Astrocyte (in vitro differentiated cells and primary cell): ENCODE measurements at regions not wholly inside any gene's neighbourhood (a gene's known extent, or its start where the extent isn't known, plus 50 kb on each side); places are given as distances from the start of the nearest gene placed in this dataset.

Experiments
- DNase-seq: peaks from one replicate; pipeline ENCODE4 v3.0.0-alpha.2; 2010; ENCODE audit warnings: low read depth
- FAIRE-seq: peaks from 2 replicates; lab custom pipeline; 2011; peaks lifted over from hg19 to GRCh38; lab: Jason Lieb, UNC
- H2AFZ ChIP-seq: 2 replicates; pipeline ENCODE4 v1.6.0; 2012; ENCODE audit warnings: low read depth, low read length, inconsistent platforms
- H3K27ac ChIP-seq: 2 replicates; pipeline ENCODE4 v1.5.1; 2011; ENCODE audit warnings: low read depth, low read length, inconsistent platforms
- H3K27me3 ChIP-seq: 2 replicates; pipeline ENCODE4 v1.6.0; 2011; ENCODE audit warnings: low read length, inconsistent platforms; ENCODE audit not compliant: insufficient read depth
- H3K36me3 ChIP-seq: 2 replicates; pipeline ENCODE4 v1.5.1; 2011; ENCODE audit warnings: low read length, inconsistent platforms; ENCODE audit not compliant: insufficient read depth
- H3K4me1 ChIP-seq: 2 replicates; pipeline ENCODE4 v1.5.1; 2011; ENCODE audit warnings: low read length, inconsistent platforms; ENCODE audit not compliant: insufficient read depth
- H3K4me2 ChIP-seq: 2 replicates; pipeline ENCODE4 v1.6.0; 2012; ENCODE audit warnings: low read length, inconsistent platforms
- H3K4me3 ChIP-seq: 2 replicates; pipeline ENCODE4 v1.5.1; 2011; ENCODE audit warnings: low read depth, mild to moderate bottlenecking, low read length, inconsistent platforms; ENCODE audit not compliant: insufficient read depth
- H3K79me2 ChIP-seq: 2 replicates; pipeline ENCODE4 v1.6.0; 2012; ENCODE audit warnings: mild to moderate bottlenecking, low read length, inconsistent platforms; ENCODE audit not compliant: insufficient read depth
- H3K9ac ChIP-seq: 2 replicates; pipeline ENCODE4 v1.6.0; 2012; ENCODE audit warnings: mild to moderate bottlenecking, low read length, inconsistent platforms
- H3K9me3 ChIP-seq: 2 replicates; pipeline ENCODE4 v1.5.1; 2012; ENCODE audit warnings: low read depth, mild to moderate bottlenecking, low read length, inconsistent platforms; ENCODE audit not compliant: insufficient read depth
- H4K20me1 ChIP-seq: 2 replicates; pipeline ENCODE4 v1.6.0; 2012; ENCODE audit warnings: low read length, inconsistent platforms; ENCODE audit not compliant: insufficient read depth
- H3K27ac Mint-ChIP-seq: one replicate; pipeline ENCODE4 v1.8.0; 2021; ENCODE audit warnings: mild to moderate bottlenecking, mixed read lengths; ENCODE audit not compliant: unreplicated experiment
- H3K27me3 Mint-ChIP-seq: one replicate; pipeline ENCODE4 v1.8.0; 2021; ENCODE audit warnings: low read depth, mixed read lengths; ENCODE audit not compliant: unreplicated experiment
- H3K36me3 Mint-ChIP-seq: one replicate; pipeline ENCODE4 v1.8.0; 2021; ENCODE audit warnings: low read depth, mixed read lengths; ENCODE audit not compliant: unreplicated experiment
- H3K4me1 Mint-ChIP-seq: one replicate; pipeline ENCODE4 v1.8.0; 2021; ENCODE audit warnings: low read depth, mixed read lengths; ENCODE audit not compliant: unreplicated experiment
- H3K4me3 Mint-ChIP-seq: one replicate; pipeline ENCODE4 v1.8.0; 2021; ENCODE audit warnings: mild to moderate bottlenecking, moderate library complexity, mixed read lengths; ENCODE audit not compliant: unreplicated experiment
- H3K9me3 Mint-ChIP-seq: one replicate; pipeline ENCODE4 v1.8.0; 2021; ENCODE audit warnings: mild to moderate bottlenecking, mixed read lengths; ENCODE audit not compliant: unreplicated experiment
- EZH2 ChIP-seq: IDR thresholded peaks from 2 replicates; pipeline ENCODE4 v1.6.1; 2012; ENCODE audit warnings: mild to moderate bottlenecking, low read length, inconsistent platforms; ENCODE audit not compliant: insufficient read depth
- TF ChIP-seq, protein P1 (sequence below): IDR thresholded peaks from 2 replicates; pipeline ENCODE4 v1.5.1; 2011; ENCODE audit warnings: low read depth, mild to moderate bottlenecking, inconsistent platforms, low read length, moderate library complexity; ENCODE audit not compliant: insufficient read depth

DNA sequence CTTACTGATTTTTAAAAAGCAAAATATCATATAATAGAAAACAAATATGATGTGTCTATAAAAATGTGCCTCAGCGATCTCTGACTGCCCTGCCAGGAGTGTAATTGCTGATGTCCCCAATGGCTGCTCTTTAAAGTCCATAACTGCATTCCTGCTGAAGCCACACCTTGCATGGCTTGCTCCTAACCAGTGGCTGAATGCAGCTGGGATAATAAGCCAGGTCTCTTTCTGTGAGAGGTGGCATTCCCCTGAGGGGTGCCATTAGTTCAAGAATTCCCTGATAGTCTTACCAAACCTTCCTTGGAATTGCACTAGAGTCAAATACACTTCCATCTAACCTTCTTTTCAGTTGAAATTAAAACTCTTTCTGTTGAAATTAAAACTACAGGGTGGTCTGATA, 125.8 kb upstream of the ZNF804A start:
- H3K4me3 Mint-ChIP-seq, result no peak overlapping the region
- Histone ChIP-seq H2AFZ (no peak overlapping the region), H3K27me3 (no peaks in the 10 kb centered on the region), H3K9ac (no peak overlapping the region), H3K9me3 (no peaks in the 10 kb centered on the region), H3K27ac (no peak overlapping the region), H3K36me3 (no peaks in the 10 kb centered on the region), H3K79me2 (no peaks in the 10 kb centered on the region), H4K20me1 (no peaks in the 10 kb centered on the region), H3K4me2 (no peak overlapping the region), H3K4me1 (no peaks in the 10 kb centered on the region), H3K4me3 (no peak overlapping the region)
- TF ChIP-seq EZH2, result no peak
- TF ChIP-seq, protein P1, sequence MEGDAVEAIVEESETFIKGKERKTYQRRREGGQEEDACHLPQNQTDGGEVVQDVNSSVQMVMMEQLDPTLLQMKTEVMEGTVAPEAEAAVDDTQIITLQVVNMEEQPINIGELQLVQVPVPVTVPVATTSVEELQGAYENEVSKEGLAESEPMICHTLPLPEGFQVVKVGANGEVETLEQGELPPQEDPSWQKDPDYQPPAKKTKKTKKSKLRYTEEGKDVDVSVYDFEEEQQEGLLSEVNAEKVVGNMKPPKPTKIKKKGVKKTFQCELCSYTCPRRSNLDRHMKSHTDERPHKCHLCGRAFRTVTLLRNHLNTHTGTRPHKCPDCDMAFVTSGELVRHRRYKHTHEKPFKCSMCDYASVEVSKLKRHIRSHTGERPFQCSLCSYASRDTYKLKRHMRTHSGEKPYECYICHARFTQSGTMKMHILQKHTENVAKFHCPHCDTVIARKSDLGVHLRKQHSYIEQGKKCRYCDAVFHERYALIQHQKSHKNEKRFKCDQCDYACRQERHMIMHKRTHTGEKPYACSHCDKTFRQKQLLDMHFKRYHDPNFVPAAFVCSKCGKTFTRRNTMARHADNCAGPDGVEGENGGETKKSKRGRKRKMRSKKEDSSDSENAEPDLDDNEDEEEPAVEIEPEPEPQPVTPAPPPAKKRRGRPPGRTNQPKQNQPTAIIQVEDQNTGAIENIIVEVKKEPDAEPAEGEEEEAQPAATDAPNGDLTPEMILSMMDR, result no peak
- H3K36me3 Mint-ChIP-seq, result no peaks in the 10 kb centered on the region
- no peak for DNase-seq
- H3K27ac Mint-ChIP-seq, result no peak overlapping the region
- no peaks in the 10 kb centered on the region for H3K4me1 Mint-ChIP-seq
- H3K9me3 Mint-ChIP-seq, result no peaks in the 10 kb centered on the region
- H3K27me3 Mint-ChIP-seq, result no peaks in the 10 kb centered on the region
- FAIRE-seq, result no peak

DNA sequence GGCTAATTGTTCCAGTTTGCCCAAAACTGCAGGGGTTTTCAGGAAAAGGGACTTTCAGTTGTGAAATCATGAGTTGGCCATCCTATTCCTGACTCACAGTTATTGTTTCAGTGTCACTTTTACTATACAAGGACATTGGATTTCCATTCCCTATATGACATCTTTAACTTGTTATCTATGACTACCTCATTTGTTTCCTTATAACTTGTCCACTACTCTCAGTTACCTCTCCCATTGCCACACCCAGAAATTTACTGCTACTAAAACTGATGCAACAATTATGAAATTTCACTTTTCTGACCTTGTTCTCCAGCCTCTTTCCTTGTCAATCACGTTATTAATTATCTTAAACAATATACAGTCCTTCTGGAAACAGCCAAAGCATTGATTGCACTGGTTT, 116.5 kb upstream of the ZNF804A start:
- H3K4me1 Mint-ChIP-seq, result no peaks in the 10 kb centered on the region
- Histone ChIP-seq H3K27me3 (no peaks in the 10 kb centered on the region), H3K36me3 (no peaks in the 10 kb centered on the region), H3K9me3 (no peaks in the 10 kb centered on the region), H3K27ac (no peak overlapping the region), H3K4me3 (no peak overlapping the region), H2AFZ (no peak overlapping the region), H4K20me1 (no peaks in the 10 kb centered on the region), H3K9ac (no peak overlapping the region), H3K79me2 (no peaks in the 10 kb centered on the region), H3K4me1 (no peaks in the 10 kb centered on the region), H3K4me2 (no peak overlapping the region)
- H3K4me3 Mint-ChIP-seq, result no peak overlapping the region
- H3K27me3 Mint-ChIP-seq, result no peaks in the 10 kb centered on the region
- TF ChIP-seq EZH2, result no peak
- TF ChIP-seq, protein P1, result no peak
- FAIRE-seq (no peak), DNase-seq (no peak)
- H3K36me3 Mint-ChIP-seq, result no peaks in the 10 kb centered on the region
- H3K27ac Mint-ChIP-seq, result no peak overlapping the region
- H3K9me3 Mint-ChIP-seq, result no peaks in the 10 kb centered on the region

DNA sequence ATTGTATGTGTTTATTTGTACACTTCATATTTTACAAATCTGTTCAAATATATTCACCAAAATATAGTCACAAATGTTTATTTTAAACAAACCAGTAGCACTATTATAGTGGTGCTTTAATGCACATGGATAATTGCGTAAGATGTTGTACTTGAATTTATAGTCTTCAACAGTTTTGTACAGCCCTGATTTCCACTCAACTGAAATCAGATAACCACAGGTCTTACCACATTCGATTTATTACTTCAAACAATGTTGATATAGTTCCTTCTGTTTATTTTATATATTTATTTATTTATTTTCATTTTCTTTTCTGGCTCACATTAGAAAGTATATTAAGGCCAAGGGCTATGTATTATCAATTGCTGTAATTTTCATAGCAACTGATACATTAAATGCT, 99.4 kb upstream of the ZNF804A start:
- Histone ChIP-seq H3K4me2 (no peak overlapping the region), H4K20me1 (no peaks in the 10 kb centered on the region), H2AFZ (no peak overlapping the region), H3K27ac (no peak overlapping the region), H3K9me3 (no peaks in the 10 kb centered on the region), H3K4me1 (no peaks in the 10 kb centered on the region), H3K27me3 (no peaks in the 10 kb centered on the region), H3K36me3 (no peaks in the 10 kb centered on the region), H3K9ac (no peak overlapping the region), H3K4me3 (no peak overlapping the region), H3K79me2 (no peaks in the 10 kb centered on the region)
- H3K4me1 Mint-ChIP-seq, result no peaks in the 10 kb centered on the region
- H3K4me3 Mint-ChIP-seq, result no peak overlapping the region
- H3K36me3 Mint-ChIP-seq, result no peaks in the 10 kb centered on the region
- DNase-seq (no peak), FAIRE-seq (no peak)
- no peaks in the 10 kb centered on the region for H3K9me3 Mint-ChIP-seq
- H3K27ac Mint-ChIP-seq, result no peak overlapping the region
- H3K27me3 Mint-ChIP-seq, result no peaks in the 10 kb centered on the region
- no peak for TF ChIP-seq EZH2
- TF ChIP-seq, protein P1, result no peak
